ENCODE measurements at regions not wholly inside any gene's neighbourhood (a gene's known extent, or its start where the extent isn't known, plus 50 kb on each side); places are given as distances from the start of the nearest gene placed in this dataset.
"Not testable (repeated sequence)": the region's sequence is repeated elsewhere in the genome, so short reads cannot be mapped to it uniquely, and the experiment has no call there.

GRCh38 chr6:149127212-149127611 lies 190.3 kb upstream of the TAB2 start:
- no peak for DNase-seq

GRCh38 chr6:149128489-149129145 lies 188.9 kb upstream of the TAB2 start:
- no peak for DNase-seq

GRCh38 chr6:149129371-149130077 lies 188.0 kb upstream of the TAB2 start:
- DNase-seq, result no peak

GRCh38 chr6:149130090-149130489 lies 187.4 kb upstream of the TAB2 start:
- DNase-seq, result no peak

GRCh38 chr6:149130508-149130907 lies 187.0 kb upstream of the TAB2 start:
- DNase-seq, result no peak

GRCh38 chr6:149131891-149132290 lies 185.6 kb upstream of the TAB2 start:
- DNase-seq, result no peak

GRCh38 chr6:149132336-149132735 lies 185.2 kb upstream of the TAB2 start:
- DNase-seq, result no peak

GRCh38 chr6:149134511-149134933 lies 183.0 kb upstream of the TAB2 start:
- DNase-seq, result no peak

GRCh38 chr6:149135809-149136208 lies 181.7 kb upstream of the TAB2 start:
- no peak for DNase-seq

- DNase-seq, result no peak
These were observed 181.1 kb upstream of the TAB2 start for GRCh38 chr6:149136273-149136912.

- no peak for DNase-seq
These were observed 180.6 kb upstream of the TAB2 start for GRCh38 chr6:149136913-149137286.

- DNase-seq, result no peak
These were observed 179.9 kb upstream of the TAB2 start for GRCh38 chr6:149137594-149137993.

GRCh38 chr6:149138089-149138488 lies 179.4 kb upstream of the TAB2 start:
- no peak for DNase-seq

- DNase-seq, result no peak
These were observed 178.7 kb upstream of the TAB2 start for GRCh38 chr6:149138699-149139294.

- DNase-seq, result no peak
These were observed 177.8 kb upstream of the TAB2 start for GRCh38 chr6:149139782-149140136.

GRCh38 chr6:149140137-149140909 lies 177.2 kb upstream of the TAB2 start:
- DNase-seq, result no peak

GRCh38 chr6:149140910-149141290 lies 176.6 kb upstream of the TAB2 start:
- no peak for DNase-seq

- no peak for DNase-seq
These were observed 174.5 kb upstream of the TAB2 start for GRCh38 chr6:149142924-149143429.

GRCh38 chr6:149145800-149146199 lies 171.7 kb upstream of the TAB2 start:
- not testable (repeated sequence) for DNase-seq

- no peak for DNase-seq
These were observed 170.3 kb upstream of the TAB2 start for GRCh38 chr6:149147195-149147594.

GRCh38 chr6:149147938-149148718 lies 169.4 kb upstream of the TAB2 start:
- no peak for DNase-seq

- DNase-seq, result no peak
These were observed 167.9 kb upstream of the TAB2 start for GRCh38 chr6:149149653-149150052.
